ENCODE measurements at regions not wholly inside any gene's neighbourhood (a gene's known extent, or its start where the extent isn't known, plus 50 kb on each side); places are given as distances from the start of the nearest gene placed in this dataset.

GRCh38 chr1:94651076-94651475 lies 109.5 kb upstream of the F3 start:
- no peak for TF ChIP-seq CTCF (IDR thresholded peaks at IDR 0.05)
- no peak for TF ChIP-seq POLR2A (IDR thresholded peaks at IDR 0.05)

Data from thyroid gland (tissue), 4 donors.